Ovary (tissue), 7 donors: ENCODE measurements at regions not wholly inside any gene's neighbourhood (a gene's known extent, or its start where the extent isn't known, plus 50 kb on each side); places are given as distances from the start of the nearest gene placed in this dataset.

Source experiments
- DNase-seq, 5 donors: peaks; one replicate each; pipeline ENCODE4 v3.0.0-alpha.2; 2019 to 2020
- H3K27ac ChIP-seq, 2 donors: fragments of 200-600 bp; one replicate each; pipeline versions ENCODE4 v1.5.1 to v1.8.0; 2019 to 2022
- H3K27me3 ChIP-seq: fragments of 200-600 bp; one replicate; pipeline ENCODE4 v1.8.0; 2022
- H3K36me3 ChIP-seq: fragments of 200-600 bp; sonication (generic); one replicate; pipeline ENCODE4 v1.5.1; 2019
- H3K4me1 ChIP-seq: one replicate; pipeline ENCODE4 v1.8.1; 2013; ENCODE audit warnings: mild to moderate bottlenecking, moderate library complexity; ENCODE audit not compliant: insufficient read depth
- H3K4me3 ChIP-seq: fragments of 200-600 bp; sonication (generic); one replicate; pipeline ENCODE4 v1.5.1; 2017
- H3K9me3 ChIP-seq, 2 donors: fragments of 200-600 bp in 1 of 2; sonication (generic) in 1 of 2; one replicate each; pipeline versions ENCODE4 v1.5.1 to v1.8.1; 2013 to 2019; ENCODE audit warnings: mild to moderate bottlenecking in 1 of 2, moderate library complexity in 1 of 2
- EP300 ChIP-seq: sonication (generic); formaldehyde crosslinking; IDR thresholded peaks from one replicate; pipeline ENCODE4 v1.6.1; 2017; ENCODE audit warnings: antibody characterized with exemption
- POLR2A ChIP-seq: fragments of 450-650 bp; IDR thresholded peaks from one replicate; pipeline ENCODE4 v1.6.1; 2017; ENCODE audit warnings: antibody characterized with exemption, mild to moderate bottlenecking, moderate library complexity
- WGBS, 3 donors: extraction: QIAGEN DNeasy Blood & Tissue Kit in 1 of 3; methylation state at CpG; one replicate each; pipeline versions ENCODE4 v1.1.5 to v1.1.7; 2013 to 2017; 5-methylcytosine and 5-hydroxymethylcytosine counted together
- intact Hi-C, 4 donors: fragments of 100-400 bp; cut with DNase I; formaldehyde crosslinking; loops; one replicate each; pipeline versions ENCODE4 v1.11.0 to v1.15.1; 2022 to 2023
- TF ChIP-seq, protein P1 (sequence below), 3 donors: fragments of 450-650 bp in 2 of 3; fragments of 200-600 bp in 1 of 3; IDR thresholded peaks; one replicate each; pipeline versions ENCODE4 v1.5.1 to v1.8.0; 2016 to 2022; ENCODE audit warnings: antibody characterized with exemption in 3 of 3, mild to moderate bottlenecking in 1 of 3
- donor health status: DM: no; HTN: no; CAD: no; lungs with moderate emphysema.
- donor health status: DM: no; HTN: no; CAD: no.
- donor health status: Bipolar disorder and iron deficiency.
- donor health status: DM: no; HTN: no; CAD: no.
- donor health status: DM: yes; HTN: yes; CAD: no.

DNA sequence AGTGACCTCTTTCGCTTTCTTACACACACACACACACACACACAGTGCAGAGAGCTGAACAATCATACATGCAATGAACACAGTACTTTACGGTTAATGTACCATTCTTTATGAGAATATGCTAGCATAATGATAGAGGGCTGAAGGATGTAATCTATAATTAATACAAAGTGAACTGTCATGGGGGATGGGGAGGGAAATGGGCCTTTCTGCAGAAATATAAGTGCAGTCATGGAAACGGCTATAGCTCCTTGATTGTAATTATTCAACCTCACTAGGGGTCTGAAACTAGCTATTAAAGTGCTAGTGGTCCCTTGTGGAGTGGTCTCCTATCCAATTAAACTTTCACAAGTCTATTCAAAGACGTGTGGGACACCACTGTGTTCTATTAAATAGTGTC, 443.2 kb upstream of the FOXG1 start:
- H3K4me1 ChIP-seq: no peaks in the 10 kb centered on the region
- intact Hi-C loops: no loop called here
- no peak overlapping the region for H3K27ac ChIP-seq
- H3K27me3 ChIP-seq: no peaks in the 10 kb centered on the region
- no peak for DNase-seq
- TF ChIP-seq EP300: no peak
- TF ChIP-seq, protein P1, sequence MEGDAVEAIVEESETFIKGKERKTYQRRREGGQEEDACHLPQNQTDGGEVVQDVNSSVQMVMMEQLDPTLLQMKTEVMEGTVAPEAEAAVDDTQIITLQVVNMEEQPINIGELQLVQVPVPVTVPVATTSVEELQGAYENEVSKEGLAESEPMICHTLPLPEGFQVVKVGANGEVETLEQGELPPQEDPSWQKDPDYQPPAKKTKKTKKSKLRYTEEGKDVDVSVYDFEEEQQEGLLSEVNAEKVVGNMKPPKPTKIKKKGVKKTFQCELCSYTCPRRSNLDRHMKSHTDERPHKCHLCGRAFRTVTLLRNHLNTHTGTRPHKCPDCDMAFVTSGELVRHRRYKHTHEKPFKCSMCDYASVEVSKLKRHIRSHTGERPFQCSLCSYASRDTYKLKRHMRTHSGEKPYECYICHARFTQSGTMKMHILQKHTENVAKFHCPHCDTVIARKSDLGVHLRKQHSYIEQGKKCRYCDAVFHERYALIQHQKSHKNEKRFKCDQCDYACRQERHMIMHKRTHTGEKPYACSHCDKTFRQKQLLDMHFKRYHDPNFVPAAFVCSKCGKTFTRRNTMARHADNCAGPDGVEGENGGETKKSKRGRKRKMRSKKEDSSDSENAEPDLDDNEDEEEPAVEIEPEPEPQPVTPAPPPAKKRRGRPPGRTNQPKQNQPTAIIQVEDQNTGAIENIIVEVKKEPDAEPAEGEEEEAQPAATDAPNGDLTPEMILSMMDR (IDR thresholded peaks at IDR 0.05): no peak
- no peak for TF ChIP-seq POLR2A
- H3K4me3 ChIP-seq: no peak overlapping the region
- no peaks in the 10 kb centered on the region for H3K9me3 ChIP-seq
- WGBS, 3 donors: 73 to 77% (median 75%) methylated on average over 4 of the region's 4 CpGs
- H3K36me3 ChIP-seq: no peaks in the 10 kb centered on the region

- WGBS, 3 donors: 73 to 79% (median 77%) methylated on average over 5 of the region's 5 CpGs
- Histone ChIP-seq H3K36me3 (no peaks in the 10 kb centered on the region), H3K27ac (no peak overlapping the region), H3K4me1 (no peaks in the 10 kb centered on the region), H3K27me3 (no peaks in the 10 kb centered on the region), H3K9me3 (no peaks in the 10 kb centered on the region), H3K4me3 (no peak overlapping the region)
- intact Hi-C loops: no loop called here
- no peak for DNase-seq
- no peak for TF ChIP-seq EP300
- TF ChIP-seq, protein P1 (IDR thresholded peaks at IDR 0.05): no peak
- TF ChIP-seq POLR2A: no peak
Observed at GRCh38 chr14:28323951-28324741, 442.4 kb upstream of the FOXG1 start.

DNA sequence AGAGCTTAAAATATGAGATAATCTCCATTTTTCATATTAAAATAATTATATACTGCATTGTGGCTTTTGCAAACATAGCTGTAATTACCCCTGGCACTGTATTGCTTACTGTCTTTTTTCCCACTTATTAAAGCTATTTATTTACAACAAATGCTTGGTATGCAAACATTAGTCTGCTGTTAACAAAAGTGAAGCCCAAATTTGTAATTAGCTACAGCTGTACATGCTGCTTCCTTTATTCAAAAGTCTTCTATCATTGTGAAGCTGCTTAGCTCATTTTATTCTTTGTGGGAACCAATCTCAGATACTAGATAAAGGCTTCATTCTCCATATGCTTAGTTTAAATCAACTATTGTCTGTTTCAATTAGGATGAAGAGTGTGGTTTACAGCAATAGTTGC, 425.8 kb upstream of the FOXG1 start:
- no peaks in the 10 kb centered on the region for H3K9me3 ChIP-seq
- H3K36me3 ChIP-seq: no peaks in the 10 kb centered on the region
- no peaks in the 10 kb centered on the region for H3K27me3 ChIP-seq
- no peak for TF ChIP-seq POLR2A
- TF ChIP-seq, protein P1 (IDR thresholded peaks at IDR 0.05): no peak
- no peak for TF ChIP-seq EP300
- no peak overlapping the region for H3K4me3 ChIP-seq
- H3K4me1 ChIP-seq: no peaks in the 10 kb centered on the region
- intact Hi-C loops: no loop called here
- DNase-seq: no peak
- H3K27ac ChIP-seq: no peak overlapping the region

GRCh38 chr14:28344381-28344780, 422.2 kb upstream of the FOXG1 start:
- Histone ChIP-seq H3K27me3 (no peaks in the 10 kb centered on the region), H3K4me3 (no peak overlapping the region), H3K9me3 (no peaks in the 10 kb centered on the region), H3K4me1 (no peaks in the 10 kb centered on the region), H3K27ac (no peak overlapping the region), H3K36me3 (no peaks in the 10 kb centered on the region)
- intact Hi-C loops: no loop called here
- TF ChIP-seq POLR2A: no peak
- TF ChIP-seq, protein P1 (IDR thresholded peaks at IDR 0.05): no peak
- TF ChIP-seq EP300: no peak
- DNase-seq: no peak
